Loucy (cell line): ENCODE measurements at regions not wholly inside any gene's neighbourhood (a gene's known extent, or its start where the extent isn't known, plus 50 kb on each side); places are given as distances from the start of the nearest gene placed in this dataset.

Experiments
- EZH2phosphoT487 ChIP-seq: fragments of 200-600 bp; IDR thresholded peaks from 2 replicates; pipeline ENCODE4 v1.6.1; 2018; ENCODE audit warnings: antibody characterized with exemption, mild to moderate bottlenecking, moderate library complexity, borderline replicate concordance
- TF ChIP-seq, protein P1 (sequence below): fragments of 200-600 bp; sonication (generic); conservative IDR thresholded peaks from 2 replicates; pipeline ENCODE4 v1.5.1; 2014; ENCODE audit warnings: mild to moderate bottlenecking, antibody characterized with exemption, low read length

DNA sequence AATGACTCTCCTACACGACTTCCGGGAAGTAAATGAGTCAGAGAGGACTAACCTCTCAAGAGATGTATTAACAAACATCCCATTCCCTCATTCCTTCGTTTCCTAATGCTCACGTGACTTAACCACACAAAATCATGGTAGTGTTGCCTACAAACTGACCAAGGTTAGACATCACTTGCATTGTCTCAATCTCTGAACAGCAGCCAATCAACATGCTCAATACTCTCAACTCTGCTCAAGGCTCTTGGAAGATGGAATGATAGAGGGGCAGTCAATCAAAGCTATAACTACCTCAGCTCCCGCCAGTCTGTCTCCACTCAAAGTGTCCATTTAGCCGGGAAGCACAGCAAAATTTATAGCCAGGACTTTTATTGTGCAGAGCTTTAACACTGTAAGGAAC is 143.8 kb upstream of the PIK3R1 start:
- TF ChIP-seq, protein P1, sequence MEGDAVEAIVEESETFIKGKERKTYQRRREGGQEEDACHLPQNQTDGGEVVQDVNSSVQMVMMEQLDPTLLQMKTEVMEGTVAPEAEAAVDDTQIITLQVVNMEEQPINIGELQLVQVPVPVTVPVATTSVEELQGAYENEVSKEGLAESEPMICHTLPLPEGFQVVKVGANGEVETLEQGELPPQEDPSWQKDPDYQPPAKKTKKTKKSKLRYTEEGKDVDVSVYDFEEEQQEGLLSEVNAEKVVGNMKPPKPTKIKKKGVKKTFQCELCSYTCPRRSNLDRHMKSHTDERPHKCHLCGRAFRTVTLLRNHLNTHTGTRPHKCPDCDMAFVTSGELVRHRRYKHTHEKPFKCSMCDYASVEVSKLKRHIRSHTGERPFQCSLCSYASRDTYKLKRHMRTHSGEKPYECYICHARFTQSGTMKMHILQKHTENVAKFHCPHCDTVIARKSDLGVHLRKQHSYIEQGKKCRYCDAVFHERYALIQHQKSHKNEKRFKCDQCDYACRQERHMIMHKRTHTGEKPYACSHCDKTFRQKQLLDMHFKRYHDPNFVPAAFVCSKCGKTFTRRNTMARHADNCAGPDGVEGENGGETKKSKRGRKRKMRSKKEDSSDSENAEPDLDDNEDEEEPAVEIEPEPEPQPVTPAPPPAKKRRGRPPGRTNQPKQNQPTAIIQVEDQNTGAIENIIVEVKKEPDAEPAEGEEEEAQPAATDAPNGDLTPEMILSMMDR, result no peak
- no peak for TF ChIP-seq EZH2phosphoT487
